ENCODE measurements at regions not wholly inside any gene's neighbourhood (a gene's known extent, or its start where the extent isn't known, plus 50 kb on each side); places are given as distances from the start of the nearest gene placed in this dataset.

GRCh38 chr10:71075759-71076472, 136.5 kb upstream of the UNC5B start:
- TF ChIP-seq POLR2A (IDR thresholded peaks at IDR 0.05) (no peak), CTCF (IDR thresholded peaks at IDR 0.05) (no peak)
